Parathyroid adenoma (tissue), 2 donors: ENCODE measurements at regions not wholly inside any gene's neighbourhood (a gene's known extent, or its start where the extent isn't known, plus 50 kb on each side); places are given as distances from the start of the nearest gene placed in this dataset.

Source experiments
- H2AFZ ChIP-seq: fragments of 300-600 bp; sonication (generic); one replicate; pipeline ENCODE4 v1.7.0; 2017; ENCODE audit warnings: antibody characterized with exemption, mild to moderate bottlenecking
- H3K27ac ChIP-seq: fragments of 300-600 bp; sonication (generic); one replicate; pipeline ENCODE4 v1.7.0; 2017
- H3K27me3 ChIP-seq: fragments of 300-600 bp; sonication (generic); one replicate; pipeline ENCODE4 v1.7.0; 2017; ENCODE audit warnings: low read length; ENCODE audit not compliant: control insufficient read depth, insufficient read depth
- H3K36me3 ChIP-seq: fragments of 300-600 bp; sonication (generic); one replicate; pipeline ENCODE4 v1.7.0; 2017; ENCODE audit warnings: low read length; ENCODE audit not compliant: control insufficient read depth, insufficient read depth
- H3K4me1 ChIP-seq: fragments of 300-600 bp; sonication (generic); one replicate; pipeline ENCODE4 v1.7.0; 2017; ENCODE audit warnings: control low read depth
- H3K4me2 ChIP-seq: fragments of 300-600 bp; sonication (generic); one replicate; pipeline ENCODE4 v1.7.0; 2017; ENCODE audit warnings: low read length
- H3K4me3 ChIP-seq: fragments of 300-600 bp; sonication (generic); one replicate; pipeline ENCODE4 v1.7.0; 2017; ENCODE audit warnings: low read depth, low read length
- H3K79me2 ChIP-seq: fragments of 300-600 bp; sonication (generic); one replicate; pipeline ENCODE4 v1.7.0; 2017; ENCODE audit warnings: control low read depth
- H3K9ac ChIP-seq: fragments of 300-600 bp; sonication (generic); one replicate; pipeline ENCODE4 v1.7.0; 2017; ENCODE audit warnings: mild to moderate bottlenecking
- H3K9me3 ChIP-seq: fragments of 300-600 bp; sonication (generic); one replicate; pipeline ENCODE4 v1.7.0; 2017; ENCODE audit warnings: low read length; ENCODE audit not compliant: control insufficient read depth
- CTCF ChIP-seq: fragments of 300-600 bp; sonication (generic); IDR thresholded peaks from one replicate; pipeline ENCODE4 v1.7.0; 2017; ENCODE audit warnings: antibody characterized with exemption, mild to moderate bottlenecking
- donor health status: primary hyperparathyroidism.

GRCh38 chrX:13939741-13940597 is 89.7 kb downstream of the GEMIN8 start:
- no peaks in the 10 kb centered on the region for H3K9me3 ChIP-seq
- no peaks in the 10 kb centered on the region for H3K27me3 ChIP-seq
- H3K79me2 ChIP-seq = no peaks in the 10 kb centered on the region
- H3K4me2 ChIP-seq = no peak overlapping the region
- no peaks in the 10 kb centered on the region for H3K36me3 ChIP-seq
- H2AFZ ChIP-seq = no peak overlapping the region
- TF ChIP-seq CTCF = no peak
- H3K4me1 ChIP-seq = no peaks in the 10 kb centered on the region
- no peak overlapping the region for H3K27ac ChIP-seq
- H3K9ac ChIP-seq = no peak overlapping the region
- H3K4me3 ChIP-seq = no peak overlapping the region

GRCh38 chrX:13938829-13939530 is 90.7 kb downstream of the GEMIN8 start:
- no peak for TF ChIP-seq CTCF
- Histone ChIP-seq H2AFZ (peak overlapping the region; percentile 38), H3K9ac (no peak overlapping the region), H3K4me1 (no peaks in the 10 kb centered on the region), H3K27ac (no peak overlapping the region), H3K79me2 (no peaks in the 10 kb centered on the region), H3K9me3 (no peaks in the 10 kb centered on the region), H3K27me3 (no peaks in the 10 kb centered on the region), H3K36me3 (no peaks in the 10 kb centered on the region), H3K4me2 (peak overlapping the region; percentile 66), H3K4me3 (peak overlapping the region; percentile 34)

DNA sequence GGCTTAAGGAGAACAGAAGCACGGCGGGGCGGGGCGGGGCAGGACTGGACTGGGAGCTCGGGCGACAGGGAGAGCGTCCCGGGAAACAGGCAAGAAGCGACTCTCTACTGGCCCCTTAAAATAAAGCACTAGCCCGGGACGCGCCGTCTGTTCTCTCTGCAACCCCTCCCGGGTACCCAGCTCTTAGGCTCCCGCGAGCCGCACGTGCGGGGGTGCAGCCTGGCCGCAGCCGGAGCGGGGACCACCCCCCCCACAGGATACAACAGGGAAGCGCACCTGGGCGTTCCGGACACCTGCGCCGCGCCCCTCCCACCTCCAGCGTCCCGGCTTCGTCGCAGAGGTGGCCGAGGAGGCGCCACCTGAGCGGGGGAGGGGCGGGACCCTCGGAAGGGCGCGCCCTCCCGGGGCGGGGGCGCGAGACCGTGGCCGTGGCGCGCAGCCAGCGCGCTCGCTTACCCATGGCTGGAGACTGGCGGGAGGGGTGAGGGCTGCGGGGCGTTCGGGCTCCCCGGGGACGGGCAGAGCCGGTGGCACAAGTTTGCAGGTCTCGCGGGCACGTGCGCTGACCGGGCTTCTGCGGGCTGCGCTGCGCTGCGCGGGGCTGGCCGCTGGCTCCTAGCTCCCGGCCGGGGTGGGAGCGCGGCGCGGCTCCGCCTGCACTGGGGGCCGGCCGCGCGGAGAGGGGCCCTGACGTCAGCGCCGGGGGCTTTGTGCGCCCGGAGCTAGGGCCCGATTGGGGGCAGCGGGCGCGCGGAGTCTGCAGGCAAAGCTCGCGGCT is 91.5 kb downstream of the GEMIN8 start:
- Histone ChIP-seq H3K79me2 (no peaks in the 10 kb centered on the region), H3K36me3 (no peaks in the 10 kb centered on the region), H3K9me3 (no peaks in the 10 kb centered on the region), H2AFZ (peak overlapping the region; percentile 76), H3K4me3 (peak overlapping the region; percentile 52), H3K9ac (no peak overlapping the region), H3K27ac (no peak overlapping the region), H3K4me1 (no peaks in the 10 kb centered on the region), H3K27me3 (no peaks in the 10 kb centered on the region), H3K4me2 (peak overlapping the region; percentile 66)
- no peak for TF ChIP-seq CTCF

GRCh38 chrX:13937370-13938050 is 92.2 kb downstream of the GEMIN8 start:
- Histone ChIP-seq H3K4me3 (peak overlapping the region; percentile 52), H3K4me1 (no peaks in the 10 kb centered on the region), H3K79me2 (no peaks in the 10 kb centered on the region), H3K27me3 (no peaks in the 10 kb centered on the region), H3K36me3 (no peaks in the 10 kb centered on the region), H3K27ac (no peak overlapping the region), H3K9ac (no peak overlapping the region), H3K9me3 (no peaks in the 10 kb centered on the region), H3K4me2 (peak overlapping the region; percentile 66), H2AFZ (peak overlapping the region; percentile 76)
- TF ChIP-seq CTCF = no peak
